ENCODE measurements at regions not wholly inside any gene's neighbourhood (a gene's known extent, or its start where the extent isn't known, plus 50 kb on each side); places are given as distances from the start of the nearest gene placed in this dataset.

GRCh38 chr6:67221226-67221625 lies 1413.9 kb upstream of the ADGRB3 start (continued):
- TF ChIP-seq ZNF24 (IDR thresholded peaks at IDR 0.05) (no peak), ATF7 (IDR thresholded peaks at IDR 0.05; ENCODE audit: low read depth) (no peak), MLLT1 (IDR thresholded peaks at IDR 0.05) (no peak), IRF4 (IDR thresholded peaks at IDR 0.05; ENCODE audit: low read depth, low read length) (no peak), NR2F1 (conservative IDR thresholded peaks at IDR 0.05) (no peak), SMC3 (IDR thresholded peaks at IDR 0.05; ENCODE audit: borderline replicate concordance, low read length) (no peak), ASH2L (IDR thresholded peaks at IDR 0.05; ENCODE audit: borderline replicate concordance, low read depth) (no peak), PAX8 (IDR thresholded peaks at IDR 0.05) (no peak)

DNA sequence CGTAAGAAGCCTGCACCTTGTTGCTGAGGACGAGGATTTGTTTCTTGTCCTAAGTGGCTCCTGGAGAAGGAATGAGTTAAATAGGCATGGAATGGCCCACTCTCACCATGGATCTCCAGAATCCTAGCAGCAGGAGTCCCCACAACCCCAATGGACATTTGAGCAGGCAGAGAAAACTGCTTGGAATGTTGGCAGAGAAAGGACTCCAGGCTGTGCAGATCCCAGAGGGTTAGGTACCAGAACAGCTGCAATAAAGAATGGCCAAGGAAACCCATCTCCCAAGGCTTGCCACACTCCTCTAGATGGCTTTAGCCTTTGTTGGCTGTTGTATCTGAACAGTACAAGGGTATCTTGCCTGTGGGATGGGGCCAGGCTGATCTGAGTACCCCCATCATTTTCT lies 1415.7 kb upstream of the ADGRB3 start:
- H3K9me3 ChIP-seq (replicated peaks; ENCODE audit: control insufficient read depth, insufficient read depth, low read length): no peaks in the 10 kb centered on the region
- no peaks in the 10 kb centered on the region for H3K4me1 ChIP-seq (ENCODE audit: control insufficient read depth, insufficient read depth, low read length)
- no peaks in the 10 kb centered on the region for H4K20me1 ChIP-seq (ENCODE audit: control insufficient read depth, insufficient read depth)
- CTCF ChIA-PET: no interaction called here
- FAIRE-seq (no peak), DNase-seq (ENCODE audit: low read depth, low spot score) (no peak), ATAC-seq (no peak)
- 37% methylated on average over 2 of the region's 2 CpGs for WGBS (ENCODE audit: insufficient coverage, insufficient replicate concordance, low lambda C conversion rate, missing lambda C conversion rate)
- SMC1A ChIA-PET (ENCODE audit: uncharacterized antibody, unreplicated experiment): no interaction called here
- H3K27me3 ChIP-seq (replicated peaks in 1 of 2; ENCODE audit: control insufficient read depth in 2 of 2, insufficient read depth in 2 of 2, low read length in 1 of 2): no peaks in the 10 kb centered on the region
- no peak overlapping the region for H3K27ac ChIP-seq (ENCODE audit: control insufficient read depth, insufficient read depth)
- intact Hi-C loops (cut with micrococcal nuclease; ENCODE audit: unreplicated experiment) (no loop called here), in situ Hi-C loops (cut with MboI) (no loop called here)
- H3K36me3 ChIP-seq (ENCODE audit: control insufficient read depth in 2 of 2, insufficient read depth in 2 of 2, low read length in 1 of 2): no peaks in the 10 kb centered on the region
- H3K4me3 ChIP-seq: no peak overlapping the region
- no peaks in the 10 kb centered on the region for H3K79me2 ChIP-seq (ENCODE audit: control insufficient read depth, insufficient read depth, low read length)
- no peak overlapping the region for H3K9ac ChIP-seq (ENCODE audit: control insufficient read depth, insufficient read depth, low read length)
- POLR2A ChIA-PET: no interaction called here
- TF ChIP-seq EZH2 (IDR thresholded peaks at IDR 0.05; ENCODE audit: borderline replicate concordance, control insufficient read depth, low read depth, low read length): no peak
- TF ChIP-seq SIX5 (IDR thresholded peaks at IDR 0.05; ENCODE audit: low read depth, low read length, severe bottlenecking): no peak
- no peak for TF ChIP-seq ZSCAN29 (IDR thresholded peaks at IDR 0.05)
- no peak for TF ChIP-seq SMAD1 (IDR thresholded peaks at IDR 0.05; ENCODE audit: low read depth, partially characterized antibody)
- no peak for TF ChIP-seq TCF12 (IDR thresholded peaks at IDR 0.05; ENCODE audit: low read depth, low read length)
- RAD21 ChIA-PET (ENCODE audit: unreplicated experiment): no interaction called here
- no TSS peak for BruUV-seq (replicated peaks)
- no peak overlapping the region for H2AFZ ChIP-seq (ENCODE audit: control insufficient read depth, low read depth, low read length)
- H3K4me2 ChIP-seq (ENCODE audit: control insufficient read depth, insufficient read depth): no peak overlapping the region
